Neural progenitor cell (in vitro differentiated cells): ENCODE measurements at regions not wholly inside any gene's neighbourhood (a gene's known extent, or its start where the extent isn't known, plus 50 kb on each side); places are given as distances from the start of the nearest gene placed in this dataset.

Experiments used
- EZH2 ChIP-seq: fragments of 200-600 bp; sonication (generic); IDR thresholded peaks from 2 replicates; pipeline ENCODE4 v1.6.1; 2017; ENCODE audit warnings: antibody characterized with exemption, mild to moderate bottlenecking, moderate library complexity
- TF ChIP-seq, protein P1 (sequence below): fragments of 200-600 bp; sonication (generic); IDR thresholded peaks from 2 replicates; pipeline ENCODE4 v1.5.1; 2017; ENCODE audit warnings: antibody characterized with exemption, mild to moderate bottlenecking

DNA sequence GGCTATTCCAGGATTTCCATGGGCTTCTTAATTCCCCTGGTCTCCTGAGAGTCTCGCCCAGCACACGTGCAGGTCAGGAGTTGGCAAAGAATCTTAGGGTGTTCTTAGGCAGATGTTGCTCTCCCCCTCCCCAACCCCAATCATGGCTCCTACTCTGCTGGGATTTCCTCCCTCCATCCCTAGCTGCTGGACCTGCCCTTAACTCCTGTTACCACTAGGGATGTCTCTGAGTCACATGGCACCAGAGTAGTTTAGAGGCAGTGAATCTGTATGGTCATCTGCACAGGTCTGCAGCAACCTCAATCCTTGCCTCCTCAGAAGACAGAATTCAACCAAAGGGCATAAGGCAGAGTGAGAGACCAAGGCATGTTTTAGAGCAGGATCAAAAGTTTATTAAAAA lies 51.8 kb upstream of the CHST3 start:
- TF ChIP-seq, protein P1, sequence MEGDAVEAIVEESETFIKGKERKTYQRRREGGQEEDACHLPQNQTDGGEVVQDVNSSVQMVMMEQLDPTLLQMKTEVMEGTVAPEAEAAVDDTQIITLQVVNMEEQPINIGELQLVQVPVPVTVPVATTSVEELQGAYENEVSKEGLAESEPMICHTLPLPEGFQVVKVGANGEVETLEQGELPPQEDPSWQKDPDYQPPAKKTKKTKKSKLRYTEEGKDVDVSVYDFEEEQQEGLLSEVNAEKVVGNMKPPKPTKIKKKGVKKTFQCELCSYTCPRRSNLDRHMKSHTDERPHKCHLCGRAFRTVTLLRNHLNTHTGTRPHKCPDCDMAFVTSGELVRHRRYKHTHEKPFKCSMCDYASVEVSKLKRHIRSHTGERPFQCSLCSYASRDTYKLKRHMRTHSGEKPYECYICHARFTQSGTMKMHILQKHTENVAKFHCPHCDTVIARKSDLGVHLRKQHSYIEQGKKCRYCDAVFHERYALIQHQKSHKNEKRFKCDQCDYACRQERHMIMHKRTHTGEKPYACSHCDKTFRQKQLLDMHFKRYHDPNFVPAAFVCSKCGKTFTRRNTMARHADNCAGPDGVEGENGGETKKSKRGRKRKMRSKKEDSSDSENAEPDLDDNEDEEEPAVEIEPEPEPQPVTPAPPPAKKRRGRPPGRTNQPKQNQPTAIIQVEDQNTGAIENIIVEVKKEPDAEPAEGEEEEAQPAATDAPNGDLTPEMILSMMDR = no peak
- TF ChIP-seq EZH2 = no peak
